DND-41 (cell line): ENCODE measurements at regions not wholly inside any gene's neighbourhood (a gene's known extent, or its start where the extent isn't known, plus 50 kb on each side); places are given as distances from the start of the nearest gene placed in this dataset.

Source experiments
- EZH2 ChIP-seq: IDR thresholded peaks from 3 replicates; pipeline ENCODE4 v1.6.1; 2012; ENCODE audit warnings: borderline replicate concordance, low read depth, mild to moderate bottlenecking, moderate library complexity, low read length, inconsistent platforms; ENCODE audit not compliant: severe bottlenecking
- TF ChIP-seq, protein P1 (sequence below): IDR thresholded peaks from 2 replicates; pipeline ENCODE4 v1.5.1; 2012; ENCODE audit warnings: borderline replicate concordance, low read length, moderate library complexity, mild to moderate bottlenecking; ENCODE audit not compliant: poor library complexity, severe bottlenecking; ENCODE audit errors: extremely low read depth

DNA sequence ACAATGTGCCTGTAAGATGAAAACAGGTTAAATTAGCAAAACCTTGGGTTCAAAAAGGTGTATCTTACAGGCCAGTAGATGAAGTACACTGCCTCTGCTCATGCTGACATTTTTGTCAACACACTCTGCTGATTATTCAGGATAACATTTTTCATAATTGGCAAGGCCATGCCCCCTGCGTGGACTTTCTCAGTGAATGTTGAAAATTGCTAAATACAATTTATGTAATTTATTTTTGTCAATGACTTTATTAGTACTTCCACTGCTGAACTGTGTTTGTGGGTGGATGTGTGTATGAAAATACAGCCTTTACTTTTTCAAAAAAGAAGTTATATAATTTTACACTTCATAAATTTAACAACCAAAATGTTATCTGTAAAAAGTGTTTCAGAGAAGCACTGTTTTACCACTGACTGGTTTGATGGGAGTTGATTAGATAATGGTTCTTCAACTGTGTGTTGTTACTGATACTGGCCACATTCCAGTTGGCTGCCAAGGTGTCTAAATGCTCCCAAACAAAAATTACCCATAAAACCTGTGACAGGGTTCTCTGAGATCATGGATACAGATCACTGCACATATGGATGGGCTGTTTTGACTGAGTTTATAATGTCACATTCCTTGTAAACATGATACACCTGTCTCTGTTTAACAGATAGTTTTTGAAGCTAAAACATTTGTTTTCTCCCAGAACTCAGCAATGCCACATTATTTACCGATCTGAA, 151.9 kb upstream of the SLC7A11 start:
- no peak for TF ChIP-seq EZH2
- TF ChIP-seq, protein P1, sequence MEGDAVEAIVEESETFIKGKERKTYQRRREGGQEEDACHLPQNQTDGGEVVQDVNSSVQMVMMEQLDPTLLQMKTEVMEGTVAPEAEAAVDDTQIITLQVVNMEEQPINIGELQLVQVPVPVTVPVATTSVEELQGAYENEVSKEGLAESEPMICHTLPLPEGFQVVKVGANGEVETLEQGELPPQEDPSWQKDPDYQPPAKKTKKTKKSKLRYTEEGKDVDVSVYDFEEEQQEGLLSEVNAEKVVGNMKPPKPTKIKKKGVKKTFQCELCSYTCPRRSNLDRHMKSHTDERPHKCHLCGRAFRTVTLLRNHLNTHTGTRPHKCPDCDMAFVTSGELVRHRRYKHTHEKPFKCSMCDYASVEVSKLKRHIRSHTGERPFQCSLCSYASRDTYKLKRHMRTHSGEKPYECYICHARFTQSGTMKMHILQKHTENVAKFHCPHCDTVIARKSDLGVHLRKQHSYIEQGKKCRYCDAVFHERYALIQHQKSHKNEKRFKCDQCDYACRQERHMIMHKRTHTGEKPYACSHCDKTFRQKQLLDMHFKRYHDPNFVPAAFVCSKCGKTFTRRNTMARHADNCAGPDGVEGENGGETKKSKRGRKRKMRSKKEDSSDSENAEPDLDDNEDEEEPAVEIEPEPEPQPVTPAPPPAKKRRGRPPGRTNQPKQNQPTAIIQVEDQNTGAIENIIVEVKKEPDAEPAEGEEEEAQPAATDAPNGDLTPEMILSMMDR: no peak
